SK-N-SH (cell line): ENCODE measurements at regions not wholly inside any gene's neighbourhood (a gene's known extent, or its start where the extent isn't known, plus 50 kb on each side); places are given as distances from the start of the nearest gene placed in this dataset.

ENCODE experiments used
- CTCF ChIA-PET: fragments of 300-600, 350-600 bp; formaldehyde crosslinking; extraction: SDS; loops from one replicate; lab custom pipeline; 2021; lab: Yijun Ruan, JAX
- POLR2A ChIA-PET: fragments of 350-600 bp; sonication (Branson Sonifier 250); formaldehyde crosslinking; extraction: SDS; loops from one replicate; lab custom pipeline; 2020; ENCODE audit warnings: antibody characterized with exemption, inconsistent platforms; lab: Yijun Ruan, JAX
- DNase-seq: peaks from one replicate; pipeline ENCODE4 v3.0.0; 2012
- H2AFZ ChIP-seq: fragments of 200-600 bp; sonication (generic); 2 replicates; pipeline ENCODE4 v1.8.1; 2016; ENCODE audit warnings: antibody characterized with exemption, mild to moderate bottlenecking, low read depth
- H3F3A ChIP-seq: fragments of 200-600 bp; sonication (generic); replicated peaks from 2 replicates; pipeline ENCODE3; 2016; ENCODE audit warnings: antibody characterized with exemption, mild to moderate bottlenecking; ENCODE audit not compliant: insufficient read depth
- H3K27ac ChIP-seq, 2 experiments: fragments of 200-500 bp in 1 of 2; fragments of 200-600 bp in 1 of 2; sonication (Bioruptor generic) in 1 of 2; sonication (generic), shearing (Covaris generic) in 1 of 2; 2 replicates each; pipeline versions ENCODE4 v1.5.1 to v1.6.1; 2014 to 2016; ENCODE audit warnings: low read depth in 2 of 2, inconsistent platforms in 1 of 2, low read length in 1 of 2, mild to moderate bottlenecking in 1 of 2, mixed read lengths in 1 of 2
- H3K27me3 ChIP-seq: fragments of 200-600 bp; sonication (generic), shearing (Covaris generic); 2 replicates; pipeline ENCODE4 v1.6.1; 2016; ENCODE audit warnings: mixed run types; ENCODE audit not compliant: insufficient read depth
- H3K36me3 ChIP-seq, 2 experiments: fragments of 200-500 bp in 1 of 2; fragments of 200-600 bp in 1 of 2; sonication (Bioruptor generic) in 1 of 2; sonication (generic) in 1 of 2; replicated peaks in 1 of 2; 2 replicates each; pipeline versions ENCODE3 to v1.5.1; 2014 to 2016; ENCODE audit warnings: low read length in 1 of 2, mild to moderate bottlenecking in 1 of 2; ENCODE audit not compliant: insufficient read depth in 2 of 2, control insufficient read depth in 1 of 2
- H3K4me1 ChIP-seq, 2 experiments: fragments of 200-500 bp in 1 of 2; fragments of 200-600 bp in 1 of 2; sonication (Bioruptor generic) in 1 of 2; sonication (generic), shearing (Covaris generic) in 1 of 2; 2 replicates each; pipeline versions ENCODE4 v1.5.1 to v1.6.1; 2014 to 2016; ENCODE audit warnings: low read depth in 1 of 2, low read length in 1 of 2, mixed run types in 1 of 2; ENCODE audit not compliant: insufficient read depth in 2 of 2, control insufficient read depth in 1 of 2
- H3K4me2 ChIP-seq: fragments of 200-600 bp; sonication (generic), shearing (Covaris generic); 2 replicates; pipeline ENCODE4 v1.6.1; 2017; ENCODE audit warnings: mixed run types
- H3K4me3 ChIP-seq, 2 experiments: fragments of 200-500 bp in 1 of 2; fragments of 200-600 bp in 1 of 2; sonication (Bioruptor generic) in 1 of 2; sonication (generic), shearing (Covaris generic) in 1 of 2; 2 replicates each; pipeline versions ENCODE4 v1.5.1 to v1.8.1; 2014 to 2016; ENCODE audit warnings: low read depth in 2 of 2, inconsistent platforms in 1 of 2, low read length in 1 of 2, mild to moderate bottlenecking in 1 of 2, mixed read lengths in 1 of 2, moderate library complexity in 1 of 2
- H3K79me2 ChIP-seq: fragments of 200-600 bp; sonication (generic); 2 replicates; pipeline ENCODE4 v1.8.1; 2017; ENCODE audit warnings: mild to moderate bottlenecking; ENCODE audit not compliant: insufficient read depth
- H3K9ac ChIP-seq: fragments of 200-600 bp; sonication (generic); 2 replicates; pipeline ENCODE4 v1.6.1; 2017; ENCODE audit warnings: mixed run types
- H3K9me2 ChIP-seq: fragments of 200-600 bp; sonication (generic); 2 replicates; pipeline ENCODE4 v1.6.1; 2017; ENCODE audit warnings: mixed run types
- H3K9me3 ChIP-seq: fragments of 200-600 bp; sonication (generic); 2 replicates; pipeline ENCODE4 v1.6.1; 2017; ENCODE audit warnings: mixed run types, mild to moderate bottlenecking, moderate library complexity
- H4K20me1 ChIP-seq: fragments of 200-600 bp; sonication (generic); 2 replicates; pipeline ENCODE4 v1.6.1; 2017; ENCODE audit warnings: mild to moderate bottlenecking, mixed run types; ENCODE audit not compliant: insufficient read depth
- EP300 ChIP-seq, 2 experiments: IDR thresholded peaks; 2 replicates each; pipeline versions ENCODE4 v1.4.0 to v1.6.1; 2012; ENCODE audit warnings: borderline replicate concordance in 1 of 2, low read depth in 1 of 2, low read length in 1 of 2
- EZH2phosphoT487 ChIP-seq: fragments of 200-600 bp; sonication (generic); IDR thresholded peaks from 2 replicates; pipeline ENCODE4 v1.6.1; 2017; ENCODE audit warnings: low read depth, mixed run types, mild to moderate bottlenecking, antibody characterized with exemption, moderate library complexity, borderline replicate concordance
- FOXJ3 ChIP-seq: sonication (generic); formaldehyde crosslinking; IDR thresholded peaks from 2 replicates; pipeline ENCODE4 v1.5.1; 2020; ENCODE audit warnings: mild to moderate bottlenecking, missing genetic modification reagents
- FOXM1 ChIP-seq: IDR thresholded peaks from 2 replicates; pipeline ENCODE4 v1.4.0; 2012; ENCODE audit warnings: low read depth, mild to moderate bottlenecking
- GATA2 ChIP-seq: sonication (generic); formaldehyde crosslinking; IDR thresholded peaks from 2 replicates; pipeline ENCODE4 v1.5.0; 2020; ENCODE audit warnings: mild to moderate bottlenecking, missing genetic modification reagents
- JUND ChIP-seq: IDR thresholded peaks from 2 replicates; pipeline ENCODE4 v1.4.0; 2012
- MAX ChIP-seq: IDR thresholded peaks from 2 replicates; pipeline ENCODE4 v1.4.0; 2012; ENCODE audit warnings: low read depth
- MEF2A ChIP-seq: IDR thresholded peaks from 2 replicates; pipeline ENCODE4 v1.4.0; 2012; ENCODE audit warnings: low read depth, borderline replicate concordance
- NFIC ChIP-seq: IDR thresholded peaks from 2 replicates; pipeline ENCODE4 v1.4.0; 2012; ENCODE audit warnings: borderline replicate concordance
- NRF1 ChIP-seq: IDR thresholded peaks from 2 replicates; pipeline ENCODE4 v1.6.1; 2012; ENCODE audit warnings: low read depth, mild to moderate bottlenecking, low read length
- RAD21 ChIP-seq: IDR thresholded peaks from 2 replicates; pipeline ENCODE4 v1.6.1; 2012; ENCODE audit warnings: mild to moderate bottlenecking, low read length
- RCOR1 ChIP-seq: fragments of 150-350 bp; IDR thresholded peaks from 2 replicates; pipeline ENCODE4 v1.6.1; 2017; ENCODE audit warnings: antibody characterized with exemption, low read length
- RFX5 ChIP-seq: IDR thresholded peaks from 2 replicates; pipeline ENCODE4 v1.6.1; 2012; ENCODE audit warnings: mild to moderate bottlenecking, improper control_type of control experiment, low read length
- RXRA ChIP-seq: IDR thresholded peaks from 2 replicates; pipeline ENCODE4 v1.4.0; 2012; ENCODE audit warnings: low read depth, mild to moderate bottlenecking, borderline replicate concordance
- SMC3 ChIP-seq: IDR thresholded peaks from 2 replicates; pipeline ENCODE4 v1.6.1; 2012; ENCODE audit warnings: low read depth, low read length, improper control_type of control experiment
- TEAD4 ChIP-seq: IDR thresholded peaks from 2 replicates; pipeline ENCODE4 v1.4.0; 2012; ENCODE audit warnings: mild to moderate bottlenecking, borderline replicate concordance; ENCODE audit not compliant: insufficient read depth
- YY1 ChIP-seq: IDR thresholded peaks from 2 replicates; pipeline ENCODE4 v1.4.0; 2012; ENCODE audit warnings: low read depth, mild to moderate bottlenecking
- WGBS: methylation state at CpG from one replicate; pipeline ENCODE4 v1.1.6; 2017; ENCODE audit warnings: low lambda C conversion rate; 5-methylcytosine and 5-hydroxymethylcytosine counted together
- TF ChIP-seq, protein P1 (sequence below): fragments of 150-350 bp; IDR thresholded peaks from 2 replicates; pipeline ENCODE4 v1.6.1; 2016; ENCODE audit warnings: mild to moderate bottlenecking, low read depth, low read length
- TF ChIP-seq, protein P2 (sequence below): IDR thresholded peaks from 2 replicates; pipeline ENCODE4 v1.4.0; 2012; ENCODE audit warnings: low read depth, borderline replicate concordance

GRCh38 chr3:177878957-177879356 is 657.3 kb upstream of the KCNMB2 start:
- Histone ChIP-seq H2AFZ (no peak overlapping the region; the same call in 1 of the 2 replicates), H3K4me3 (no peak overlapping the region), H4K20me1 (no peaks in the 10 kb centered on the region), H3K9me3 (no peaks in the 10 kb centered on the region), H3K9ac (no peak overlapping the region), H3K9me2 (no peaks in the 10 kb centered on the region), H3K36me3 (no peaks in the 10 kb centered on the region), H3K79me2 (no peaks in the 10 kb centered on the region), H3K4me2 (no peak overlapping the region), H3K4me1 (peaks cover 0 to 7% of the 10 kb centered on the region in 2 experiments; a peak in 2 of 4 replicates), H3K27me3 (no peaks in the 10 kb centered on the region), H3K27ac (no peak overlapping the region), H3F3A (no peaks in the 10 kb centered on the region)
- WGBS = 88% methylated on average over 4 of the region's 4 CpGs
- no peak for DNase-seq
- CTCF ChIA-PET = interaction anchor here (1.2 kb wide), 1 partner anchor 24 kb away, joined by 3 read pairs; no protein-coding TSS in a partner anchor
- POLR2A ChIA-PET = no interaction called here
- TF ChIP-seq NFIC (no peak), JUND (no peak), TEAD4 (no peak), NRF1 (no peak), SMC3 (no peak), FOXM1 (no peak), RXRA (no peak), FOXJ3 (no peak), RFX5 (no peak), MEF2A (no peak), RCOR1 (no peak), EZH2phosphoT487 (no peak), RAD21 (no peak), GATA2 (CRISPR knock-in tag) (no peak), MAX (no peak), EP300 (IDR thresholded peaks at IDR 0.05; ENCODE audit: borderline replicate concordance in 1 of 2, low read depth in 1 of 2, low read length in 1 of 2) (no peak), YY1 (no peak)
- TF ChIP-seq, protein P1, sequence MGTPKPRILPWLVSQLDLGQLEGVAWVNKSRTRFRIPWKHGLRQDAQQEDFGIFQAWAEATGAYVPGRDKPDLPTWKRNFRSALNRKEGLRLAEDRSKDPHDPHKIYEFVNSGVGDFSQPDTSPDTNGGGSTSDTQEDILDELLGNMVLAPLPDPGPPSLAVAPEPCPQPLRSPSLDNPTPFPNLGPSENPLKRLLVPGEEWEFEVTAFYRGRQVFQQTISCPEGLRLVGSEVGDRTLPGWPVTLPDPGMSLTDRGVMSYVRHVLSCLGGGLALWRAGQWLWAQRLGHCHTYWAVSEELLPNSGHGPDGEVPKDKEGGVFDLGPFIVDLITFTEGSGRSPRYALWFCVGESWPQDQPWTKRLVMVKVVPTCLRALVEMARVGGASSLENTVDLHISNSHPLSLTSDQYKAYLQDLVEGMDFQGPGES = no peak

DNA sequence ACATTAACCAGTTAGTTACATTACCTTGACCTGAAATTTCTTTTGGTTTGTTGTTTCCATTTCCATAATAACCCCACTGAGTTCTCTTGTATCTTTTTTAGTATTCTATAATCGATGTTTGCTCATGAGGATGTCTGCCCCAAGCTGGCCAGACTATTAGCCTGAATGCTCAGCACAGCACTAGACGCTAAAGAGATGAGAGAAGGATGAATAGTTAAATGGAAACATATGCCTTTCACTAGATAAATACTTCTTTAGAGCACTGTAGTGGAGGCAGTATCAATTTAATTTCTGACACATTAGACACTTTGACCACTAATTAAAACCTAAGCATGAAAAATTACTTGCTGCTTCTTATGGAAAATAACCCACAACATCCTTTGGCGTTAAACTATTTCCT is 654.9 kb upstream of the KCNMB2 start:
- no peaks in the 10 kb centered on the region for H4K20me1 ChIP-seq
- WGBS = 41% methylated on average over 3 of the region's 3 CpGs
- DNase-seq = peak; percentile 40

More for the DNA sequence above, 654.9 kb upstream of the KCNMB2 start:
- no peak overlapping the region for H3K4me3 ChIP-seq
- no peaks in the 10 kb centered on the region for H3K9me3 ChIP-seq
- H3K9ac ChIP-seq = no peak overlapping the region
- no peaks in the 10 kb centered on the region for H3F3A ChIP-seq
- H3K4me2 ChIP-seq = no peak overlapping the region
- peak in 1 of 2 experiments; percentile 43; a peak in 1 of 4 replicates for TF ChIP-seq EP300 (IDR thresholded peaks at IDR 0.05; ENCODE audit: borderline replicate concordance in 1 of 2, low read depth in 1 of 2, low read length in 1 of 2)
- TF ChIP-seq FOXM1 = no peak
- TF ChIP-seq RAD21 = peak; percentile 17; the same call in 1 of the 2 replicates
- TF ChIP-seq FOXJ3 = no peak
- no peak for TF ChIP-seq NFIC
- TF ChIP-seq, protein P2, sequence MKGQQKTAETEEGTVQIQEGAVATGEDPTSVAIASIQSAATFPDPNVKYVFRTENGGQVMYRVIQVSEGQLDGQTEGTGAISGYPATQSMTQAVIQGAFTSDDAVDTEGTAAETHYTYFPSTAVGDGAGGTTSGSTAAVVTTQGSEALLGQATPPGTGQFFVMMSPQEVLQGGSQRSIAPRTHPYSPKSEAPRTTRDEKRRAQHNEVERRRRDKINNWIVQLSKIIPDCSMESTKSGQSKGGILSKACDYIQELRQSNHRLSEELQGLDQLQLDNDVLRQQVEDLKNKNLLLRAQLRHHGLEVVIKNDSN = no peak
- 0 out of 2 replicates have a peak, but pooled peaks have one; percentile 37 for TF ChIP-seq GATA2 (CRISPR knock-in tag)
- TF ChIP-seq, all 33 proteins: peak for 3
- H3K4me1 ChIP-seq = peaks cover 0 to 3% of the 10 kb centered on the region in 2 experiments; a peak in 2 of 4 replicates
- ChIA-PET CTCF (interaction anchor here (1.2 kb wide), 1 partner anchor 504 kb away, joined by 3 read pairs; no protein-coding TSS in a partner anchor), POLR2A (interaction anchor here (0.7 kb wide), 1 partner anchor 156 kb away, joined by 3 read pairs; no protein-coding TSS in a partner anchor)
- H3K9me2 ChIP-seq = no peaks in the 10 kb centered on the region
- no peaks in the 10 kb centered on the region for H3K27me3 ChIP-seq
- peak overlapping the region in 1 of 2 experiments; percentile 77; a peak in 2 of 4 replicates for H3K27ac ChIP-seq
- no peak overlapping the region for H2AFZ ChIP-seq
- no peaks in the 10 kb centered on the region for H3K79me2 ChIP-seq
- no peaks in the 10 kb centered on the region for H3K36me3 ChIP-seq
